Stimulated activated CD8-positive, alpha-beta memory T cell treated with anti-CD3 and anti-CD28 coated beads, Interleukin-7, amount 100 ng/mL, for 24 hours (primary cell): ENCODE measurements at regions not wholly inside any gene's neighbourhood (a gene's known extent, or its start where the extent isn't known, plus 50 kb on each side); places are given as distances from the start of the nearest gene placed in this dataset.

Experiments
- DNase-seq: peaks from one replicate; pipeline ENCODE4 v3.0.0-alpha.2; 2020; ENCODE audit warnings: low read depth

DNA sequence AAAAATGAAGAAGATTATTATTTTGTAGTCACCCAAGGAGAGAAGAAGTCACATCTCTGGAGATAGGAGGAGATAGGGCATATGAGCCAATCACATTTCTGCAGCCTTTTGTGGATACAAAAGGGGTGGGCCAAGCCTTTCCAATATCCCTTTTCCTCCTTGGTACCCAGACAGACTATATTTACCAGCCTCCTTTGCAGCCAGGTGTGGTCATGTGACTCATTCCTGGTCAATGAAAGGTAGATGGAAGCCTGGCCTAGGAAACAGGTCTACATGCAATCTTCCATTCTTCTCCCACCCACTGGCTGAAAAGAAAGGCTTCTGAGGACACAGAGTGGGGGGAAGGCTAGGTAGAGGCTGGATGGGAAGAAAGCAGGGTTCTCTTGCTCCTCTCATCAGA is 58.1 kb upstream of the ERG start:
- no peak for DNase-seq

DNA sequence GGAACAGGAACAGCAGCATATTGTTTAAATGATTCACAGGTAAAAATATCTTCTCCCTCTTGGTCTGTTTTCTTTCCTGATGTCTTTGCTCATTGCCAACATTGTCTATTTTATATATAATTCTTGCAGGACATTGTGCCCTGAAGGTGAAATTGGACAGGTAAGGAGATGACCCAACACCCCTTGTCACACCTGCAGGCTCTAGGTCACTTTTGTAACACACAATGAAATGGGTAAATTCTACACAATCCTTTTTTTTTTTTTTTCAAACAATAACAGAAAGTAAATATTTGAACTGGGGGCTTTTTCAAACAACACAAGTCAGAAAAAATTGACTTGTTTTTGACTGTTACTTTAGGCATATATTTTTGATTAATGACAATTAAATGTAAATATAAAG is 62.9 kb upstream of the ERG start:
- DNase-seq: no peak

DNA sequence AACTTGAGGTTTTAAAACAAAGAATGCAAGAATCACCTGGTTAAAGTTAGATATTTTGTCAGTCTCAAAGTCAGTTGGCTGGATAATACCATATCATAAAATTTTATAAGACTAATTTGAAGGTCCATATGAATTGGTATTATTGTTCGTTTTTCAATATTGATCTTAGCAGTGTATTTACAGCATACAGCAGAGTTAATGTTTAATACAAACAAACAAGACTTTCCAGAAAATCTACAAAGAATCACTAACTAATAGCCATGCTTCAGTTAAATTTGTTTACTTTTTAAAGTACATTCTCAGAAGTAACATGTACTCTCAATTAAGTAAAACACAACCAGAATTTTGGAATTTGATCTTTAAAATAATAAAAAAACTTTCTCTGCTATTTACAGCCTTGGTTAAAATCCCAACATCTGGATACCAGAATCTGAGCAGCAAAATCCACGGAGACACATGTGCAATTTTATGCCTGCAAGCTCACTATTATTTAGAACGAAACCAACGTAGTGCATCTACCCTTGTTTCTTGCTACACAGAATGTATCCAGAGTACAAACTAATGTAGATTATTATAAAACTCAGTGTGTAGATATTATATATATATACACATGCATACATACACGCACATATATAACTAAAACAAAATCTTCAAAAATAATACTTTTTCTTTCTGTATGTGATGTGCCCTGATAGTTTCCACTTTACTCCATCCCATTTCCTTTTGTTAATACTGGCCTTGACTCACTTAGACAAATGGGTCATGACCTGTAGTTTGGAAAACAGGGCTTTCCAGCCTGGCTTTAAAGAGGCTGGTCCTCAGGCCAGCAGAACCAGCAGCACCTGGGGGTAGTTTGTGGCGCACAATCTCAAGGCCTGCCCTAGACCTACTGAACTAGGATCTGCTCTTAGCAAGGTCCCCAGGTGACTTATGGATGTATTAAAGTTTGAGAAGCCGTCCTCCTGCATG is 63.6 kb upstream of the ERG start:
- DNase-seq: no peak

DNA sequence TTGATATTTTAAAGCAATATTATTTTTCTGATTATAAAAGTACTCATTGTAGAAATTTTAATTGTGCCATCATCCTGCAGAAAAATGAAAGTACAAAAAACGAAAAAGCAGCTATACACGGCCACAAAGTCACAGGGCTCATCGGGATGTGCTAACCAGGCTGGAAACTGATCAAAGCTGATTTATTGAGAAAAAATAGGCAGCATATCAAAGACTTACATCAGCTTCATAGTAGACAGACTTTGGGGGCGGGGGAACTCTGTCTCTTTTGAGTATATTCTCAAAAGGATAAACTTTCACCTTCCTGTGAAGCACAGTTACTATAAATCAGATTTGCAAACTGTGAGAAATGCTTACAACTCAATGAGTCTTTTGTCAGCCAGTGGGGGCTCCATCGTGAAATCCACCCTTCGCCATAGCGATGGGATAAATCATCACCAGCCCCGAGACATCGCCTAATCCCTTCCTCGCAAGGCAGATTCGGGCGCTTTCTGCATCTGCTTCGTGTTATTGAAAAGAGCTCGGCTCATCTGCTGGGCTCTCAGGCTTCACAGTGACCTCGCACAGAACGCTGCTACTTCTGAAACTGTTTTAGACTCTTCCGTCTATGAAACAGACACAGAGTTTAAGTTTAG is 69.2 kb upstream of the ERG start:
- DNase-seq: no peak

DNA sequence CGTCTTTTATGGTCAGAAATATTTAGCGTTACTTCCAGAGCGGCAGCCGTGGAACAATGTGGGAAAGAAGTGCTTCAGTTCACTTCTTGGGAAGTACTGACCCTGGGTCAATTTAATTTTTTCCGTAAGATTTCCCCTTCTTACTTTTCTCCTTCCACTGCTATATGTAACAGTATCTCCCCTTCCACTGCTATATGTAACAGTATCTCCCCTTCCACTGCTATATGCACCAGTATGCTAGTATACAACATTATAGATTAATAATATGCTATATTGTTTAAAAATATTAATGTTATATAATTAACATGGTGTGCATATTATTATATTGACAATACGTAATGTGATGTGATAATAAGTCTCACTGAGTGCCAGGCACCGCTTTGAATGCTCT is 69.7 kb upstream of the ERG start:
- DNase-seq: no peak

DNA sequence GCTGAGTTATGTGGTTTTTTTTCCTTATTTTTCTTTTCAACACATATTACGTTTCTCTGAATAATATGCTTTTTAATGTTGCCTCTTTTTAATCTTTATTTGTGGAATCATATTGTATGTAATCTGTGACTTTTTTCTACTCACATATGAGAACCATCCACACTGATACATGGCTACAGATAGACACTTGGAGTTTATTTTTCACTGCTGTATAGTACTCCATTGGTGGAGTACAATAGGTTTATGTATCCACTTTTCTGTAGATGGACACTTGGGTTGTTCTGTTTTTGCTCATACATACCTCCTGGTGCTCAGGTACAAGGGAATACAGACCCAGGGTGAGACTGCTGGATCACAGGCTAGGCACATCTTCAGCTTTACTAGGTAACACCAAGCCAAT is 71.5 kb upstream of the ERG start:
- DNase-seq: no peak

DNA sequence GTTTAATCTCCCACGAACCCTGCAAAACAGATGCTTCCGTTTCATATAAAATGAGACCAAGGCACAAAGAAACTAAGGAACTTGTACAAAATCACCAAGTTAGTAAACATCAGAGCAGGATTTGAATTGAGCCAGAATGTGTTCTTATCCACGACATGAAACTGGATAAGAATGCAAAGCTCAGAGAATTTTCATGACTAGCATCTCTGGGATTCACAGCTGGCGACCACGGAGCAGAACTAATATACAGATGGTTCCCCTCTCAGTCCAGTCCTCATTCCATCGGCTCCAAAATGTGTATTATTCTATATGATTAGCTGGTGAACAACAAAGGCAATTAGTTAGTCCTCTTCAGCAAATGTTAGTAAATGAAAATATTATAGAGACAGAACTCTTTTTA is 72.3 kb upstream of the ERG start:
- DNase-seq: no peak

DNA sequence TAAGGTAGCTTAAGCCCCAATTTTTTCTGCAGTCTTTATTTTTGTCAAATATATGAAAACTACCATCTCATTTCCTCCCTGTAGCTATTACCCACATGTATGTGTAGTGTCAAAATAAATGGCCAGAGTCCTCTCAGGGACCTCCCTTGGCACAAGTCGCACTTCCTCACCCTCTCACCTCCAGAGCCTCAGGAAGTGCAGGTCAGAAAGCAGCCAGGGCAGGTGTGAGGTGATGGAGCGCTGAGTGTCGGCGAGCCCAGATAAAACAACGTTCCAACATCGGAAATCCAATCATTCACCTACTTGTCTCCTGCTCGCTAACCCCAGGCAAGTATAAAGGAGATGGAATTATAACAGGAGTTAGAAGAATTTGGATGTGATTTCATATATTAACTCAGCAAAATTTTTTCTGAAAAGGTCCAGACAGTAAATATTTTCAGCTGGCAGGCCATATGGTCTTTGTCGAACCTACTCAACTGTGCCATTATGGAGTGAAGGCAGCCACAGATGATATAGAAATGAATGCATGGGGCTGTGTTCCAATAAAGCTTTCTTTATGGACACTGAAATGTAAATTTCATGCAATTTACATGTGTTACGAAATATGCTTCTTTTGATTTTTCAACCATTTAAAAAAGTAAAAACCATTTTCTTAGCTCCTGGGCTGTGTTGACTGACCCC is 76.8 kb upstream of the ERG start:
- no peak for DNase-seq

DNA sequence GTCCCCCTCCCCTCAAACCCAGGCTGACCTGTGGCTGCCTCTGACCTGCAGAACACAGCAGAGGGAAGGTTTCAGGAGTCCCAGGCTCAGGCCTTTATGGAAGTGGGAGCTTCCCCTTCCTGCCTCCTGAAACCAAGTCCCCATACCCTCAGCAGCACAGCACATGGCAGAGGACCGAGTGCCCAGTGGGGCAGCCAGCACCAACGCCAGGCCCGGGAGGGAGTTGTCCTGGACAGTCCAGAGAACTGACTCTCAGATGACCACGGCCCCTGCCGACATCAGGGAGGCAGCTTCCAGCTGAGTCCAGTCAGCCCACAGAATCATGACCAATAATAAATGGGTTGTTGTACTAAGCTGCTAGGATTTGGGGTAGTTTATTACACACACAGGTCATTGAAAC is 79.6 kb upstream of the ERG start:
- DNase-seq: no peak

DNA sequence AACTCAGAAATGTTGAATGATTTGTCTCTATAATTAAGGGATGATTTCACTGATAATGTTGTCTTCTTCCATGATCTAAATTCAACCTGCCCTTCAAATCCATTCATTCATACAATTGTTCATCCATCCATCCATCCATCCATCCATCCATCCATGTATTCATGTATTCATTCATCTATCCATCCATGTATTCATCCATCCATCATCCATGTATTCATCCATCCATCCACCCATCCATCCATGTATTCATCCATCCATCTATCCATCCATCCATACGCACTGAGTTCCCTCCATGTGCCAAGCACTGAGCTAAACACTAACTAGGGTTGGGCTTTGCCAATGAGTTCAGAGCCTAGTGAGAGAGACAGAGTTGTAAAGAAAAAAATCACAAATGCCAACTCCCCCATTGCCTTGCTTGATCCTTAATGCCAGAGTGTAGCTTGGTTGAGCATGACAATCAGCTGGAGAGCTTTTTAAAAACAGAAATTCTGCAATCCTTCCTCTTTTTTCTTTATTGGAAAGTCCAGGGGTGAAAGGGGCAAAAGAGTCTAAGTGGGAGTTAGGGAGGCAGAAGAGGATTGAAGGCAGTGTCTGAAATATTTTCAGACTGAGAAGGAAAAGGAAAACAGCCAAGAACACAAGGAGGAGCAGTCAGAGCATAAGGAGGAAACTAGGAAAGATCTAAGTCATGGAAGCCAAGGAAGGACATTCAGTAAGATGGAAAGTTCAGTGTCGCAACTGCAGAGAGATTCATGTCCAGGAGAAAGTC is 92.4 kb upstream of the ERG start:
- DNase-seq: no peak

DNA sequence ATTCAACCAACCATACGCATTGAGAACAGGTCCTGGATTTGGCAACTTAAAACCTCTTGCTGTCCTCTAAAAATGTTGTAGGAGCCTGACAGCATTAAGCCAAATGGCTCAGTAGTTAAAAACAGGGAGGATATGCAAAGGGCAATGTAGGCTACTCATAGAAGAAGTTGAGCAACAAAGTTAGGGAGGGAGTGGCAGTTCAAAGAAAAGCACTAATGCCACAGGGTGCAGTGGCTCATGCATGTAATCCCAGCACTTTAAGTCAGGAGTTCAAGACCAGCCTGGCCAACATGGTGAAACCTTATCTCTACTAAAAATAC is 92.9 kb upstream of the ERG start:
- no peak for DNase-seq

DNA sequence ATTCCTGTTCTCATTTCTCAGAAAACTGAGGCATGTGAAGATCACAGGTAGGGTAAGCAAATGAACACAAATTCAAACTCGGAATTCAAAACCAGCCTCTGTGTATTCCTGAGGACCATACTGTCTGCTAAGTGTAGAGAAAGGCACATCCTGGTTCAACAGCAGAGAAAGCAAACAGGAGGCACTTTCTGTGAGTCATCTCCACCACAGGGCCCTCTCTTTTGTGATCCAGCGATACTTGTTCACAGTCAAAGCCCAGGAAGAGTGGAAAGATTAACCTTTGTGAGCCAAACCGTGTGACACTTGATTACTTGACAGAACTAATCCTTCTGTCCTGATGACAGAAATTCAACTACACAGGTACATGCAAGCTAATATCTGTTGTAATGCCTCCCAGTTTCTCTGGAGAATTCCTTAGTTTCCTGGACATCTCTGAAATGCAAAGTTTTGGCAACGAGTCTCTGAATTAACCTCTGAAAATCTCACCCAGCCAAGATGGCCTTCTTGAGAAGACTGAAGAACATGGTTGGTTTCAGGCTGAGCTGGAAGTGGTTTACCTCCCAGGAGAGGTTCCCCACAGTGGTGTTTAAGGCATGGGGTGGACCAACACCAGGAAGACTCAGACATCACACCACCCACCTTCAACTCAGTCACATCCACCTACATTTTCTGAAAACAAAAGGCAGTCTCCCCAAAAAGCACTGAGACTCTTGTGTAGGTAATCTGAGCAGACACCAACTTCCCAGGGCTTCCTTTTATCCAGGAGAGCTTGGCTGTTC is 98.2 kb upstream of the ERG start:
- no peak for DNase-seq

DNA sequence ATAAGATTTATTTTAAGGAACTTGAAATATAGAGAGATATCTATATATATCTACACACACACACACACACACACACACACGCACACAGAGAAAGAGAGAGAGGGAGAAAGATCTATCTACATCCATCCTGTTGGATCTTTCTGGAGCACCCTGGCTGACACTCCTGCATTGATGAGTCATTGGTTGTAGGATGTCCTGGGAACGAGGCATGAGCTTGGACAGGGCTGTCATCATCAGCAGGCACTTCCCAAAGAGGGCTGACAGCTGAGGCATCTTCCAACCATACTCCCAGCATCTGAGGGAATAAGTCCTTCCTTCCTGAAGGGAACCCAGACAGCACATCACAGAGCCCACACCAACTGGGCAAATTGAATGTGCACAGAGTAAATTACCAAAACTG is 99.1 kb upstream of the ERG start:
- DNase-seq: no peak

DNA sequence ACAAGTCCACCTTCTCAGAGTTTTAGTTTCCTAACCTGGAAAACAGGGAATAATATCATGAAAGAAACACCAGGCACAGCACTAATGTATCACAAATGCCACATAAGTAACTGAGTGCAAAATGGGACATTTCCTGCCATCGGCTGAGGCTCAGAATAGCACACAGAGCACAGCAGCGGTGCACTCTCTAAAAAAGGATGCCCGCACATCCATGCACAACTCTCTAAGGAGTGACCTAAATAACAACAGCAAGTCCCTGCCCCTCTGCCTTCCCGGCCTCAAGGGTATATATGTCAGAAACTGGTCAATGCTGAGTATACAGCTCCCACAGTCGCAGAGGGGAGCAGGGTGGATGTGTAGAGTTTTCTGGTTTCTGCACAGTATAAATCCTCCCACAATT is 100.1 kb upstream of the ERG start:
- DNase-seq: no peak

DNA sequence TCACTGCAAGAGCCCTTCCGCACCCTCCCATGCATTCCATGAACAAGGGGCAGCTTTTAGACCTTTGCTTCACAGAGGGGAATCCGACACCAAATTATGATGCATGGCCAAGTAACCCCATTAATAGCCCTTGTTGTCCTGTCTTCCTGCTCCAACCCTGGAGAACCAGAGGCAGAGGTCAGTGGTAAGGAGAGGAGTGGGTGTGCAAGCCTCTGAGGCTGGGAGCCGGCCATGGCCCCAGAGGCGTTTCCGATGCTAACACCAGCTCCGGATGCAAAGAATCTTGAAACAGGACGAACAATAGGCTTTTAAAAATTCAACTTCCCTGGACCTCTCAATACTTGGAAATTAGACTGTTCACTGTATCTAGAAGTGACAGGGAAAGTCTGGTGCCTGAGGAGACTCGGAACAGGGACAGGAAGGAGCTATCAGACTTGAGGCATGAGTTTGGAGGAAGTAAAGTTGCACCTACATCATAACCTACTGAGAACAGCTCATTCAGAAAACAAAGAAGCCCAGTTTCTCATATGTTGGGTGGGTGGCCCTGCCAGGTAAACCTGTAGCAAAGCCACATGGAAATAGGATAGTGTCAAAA is 101.2 kb upstream of the ERG start:
- no peak for DNase-seq

DNA sequence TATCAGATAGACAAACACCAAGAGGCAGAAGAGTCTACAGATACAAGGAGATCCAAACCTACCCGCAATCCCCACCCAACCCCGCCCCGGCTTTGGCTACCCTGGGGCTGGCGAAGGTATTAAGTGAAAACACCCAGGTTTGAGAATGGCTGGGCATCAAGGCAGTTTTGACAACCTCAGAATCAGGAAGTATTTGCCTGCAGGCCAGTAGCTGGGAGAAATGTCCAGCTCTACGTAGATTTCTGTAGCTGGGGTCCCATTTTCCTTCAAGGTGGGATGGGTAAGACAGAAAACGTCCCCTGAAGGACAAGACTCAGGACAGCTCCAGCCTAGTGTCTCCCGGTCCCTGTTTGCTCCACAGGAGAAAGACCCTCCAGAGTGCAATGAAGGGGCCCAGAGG is 101.8 kb upstream of the ERG start:
- no peak for DNase-seq

DNA sequence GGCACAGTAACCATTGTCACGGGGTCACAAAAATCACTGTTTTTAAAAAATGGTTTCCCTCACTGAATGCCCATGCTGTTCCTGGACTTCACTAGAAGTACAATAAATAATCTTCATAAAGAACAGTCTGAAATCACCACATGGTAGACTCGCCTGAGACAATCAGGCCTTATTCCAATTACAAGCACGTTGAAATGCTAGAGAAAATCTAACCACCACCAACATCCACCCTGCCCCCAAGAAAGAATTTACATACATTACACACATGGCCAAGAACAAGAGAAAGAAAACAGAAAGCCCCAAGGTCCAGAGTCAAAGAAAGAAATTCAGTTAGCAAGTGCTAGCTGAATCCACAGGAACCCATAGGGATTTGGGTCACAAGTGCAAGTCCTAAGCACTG is 107.0 kb upstream of the ERG start:
- DNase-seq: no peak

DNA sequence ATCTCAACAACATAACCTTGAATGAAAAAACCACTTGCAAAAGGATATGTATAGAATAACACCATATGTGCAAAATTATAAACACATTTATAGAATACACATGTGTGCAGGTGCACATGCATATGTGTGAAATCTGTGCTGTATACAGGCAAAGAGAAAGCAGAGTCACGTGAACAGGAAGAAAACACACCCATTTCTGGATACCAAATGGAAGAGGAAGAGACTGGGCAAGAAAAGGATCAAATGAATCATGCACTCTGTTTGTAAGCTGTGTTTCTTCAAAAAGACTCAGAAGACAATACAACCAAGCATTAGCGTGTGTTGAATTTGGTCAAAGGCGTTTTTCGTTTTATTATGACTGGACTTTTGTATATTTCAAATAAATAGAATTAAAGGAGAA is 111.3 kb upstream of the ERG start:
- no peak for DNase-seq

DNA sequence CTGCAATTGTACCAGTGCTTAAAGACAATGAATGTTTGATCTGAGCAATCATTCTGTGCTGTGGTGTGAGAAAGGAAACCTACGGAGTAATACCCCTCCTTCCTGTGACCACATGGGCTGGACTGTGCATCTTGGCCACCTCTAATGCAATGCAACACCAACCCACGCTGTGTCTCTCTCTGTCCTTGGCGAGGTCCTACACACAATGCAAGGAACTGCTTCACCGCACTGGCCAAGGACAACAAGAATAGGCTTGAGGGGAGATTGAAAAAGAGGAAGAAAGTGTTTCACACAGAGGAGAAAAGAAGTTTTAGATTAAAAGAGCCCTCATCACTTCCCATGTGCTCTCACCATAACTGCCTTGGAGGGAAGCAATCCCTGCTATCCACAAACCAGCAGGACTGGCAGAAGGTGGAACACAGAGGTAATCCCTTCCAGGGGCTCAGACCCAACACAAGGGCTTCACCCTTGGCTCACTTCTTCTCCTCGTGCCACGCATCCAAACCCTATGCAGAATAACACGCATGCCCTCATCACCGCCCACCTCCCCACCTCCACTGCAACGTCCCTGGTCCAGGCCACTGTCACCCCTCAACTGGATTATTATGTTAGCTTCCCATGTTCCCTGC is 112.5 kb upstream of the ERG start:
- DNase-seq: no peak

DNA sequence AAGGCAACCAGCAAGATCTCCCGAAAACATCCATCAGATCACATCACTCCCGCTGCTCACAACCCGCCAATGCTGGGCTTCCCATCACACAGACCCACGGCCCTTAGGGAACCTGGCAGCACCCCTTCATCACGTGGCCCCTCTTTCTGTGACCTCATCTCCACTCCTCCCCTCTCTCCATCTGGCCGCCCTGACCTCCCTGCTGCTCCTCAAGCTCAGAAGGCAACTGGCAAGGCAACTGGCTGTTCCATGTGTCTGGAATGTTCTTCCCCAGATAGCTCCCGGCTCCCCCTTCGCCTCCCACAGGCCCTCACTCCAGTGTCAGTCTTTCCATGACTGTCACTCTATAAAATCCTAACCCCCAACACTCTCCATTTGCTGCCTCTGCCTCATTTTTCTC is 113.0 kb upstream of the ERG start:
- no peak for DNase-seq

DNA sequence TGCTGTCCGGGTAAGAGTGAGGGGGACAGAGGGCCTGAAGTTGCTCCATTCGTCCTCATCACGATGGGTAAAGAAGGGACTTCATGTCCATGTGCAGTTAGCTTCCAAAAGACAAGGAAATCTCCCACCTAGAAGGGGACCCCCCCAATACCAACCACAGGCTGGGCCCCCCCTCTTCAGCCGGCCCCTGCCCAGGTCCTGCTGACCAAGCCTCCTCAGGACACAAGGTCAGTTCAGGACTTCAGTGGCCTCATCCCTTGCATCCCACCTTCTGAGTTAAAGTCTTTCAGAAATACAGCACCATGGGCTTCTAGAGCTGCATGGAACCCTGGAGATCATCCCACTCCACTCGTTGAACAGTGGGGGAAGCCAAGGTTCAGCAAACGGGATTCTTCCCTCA is 115.4 kb upstream of the ERG start:
- DNase-seq: no peak
